ENCODE measurements at regions not wholly inside any gene's neighbourhood (a gene's known extent, or its start where the extent isn't known, plus 50 kb on each side); places are given as distances from the start of the nearest gene placed in this dataset.
"Not testable (repeated sequence)": the region's sequence is repeated elsewhere in the genome, so short reads cannot be mapped to it uniquely, and the experiment has no call there.

- DNase-seq: not testable (repeated sequence)
Observed at GRCh38 chr15:84360902-84361301, 125.3 kb downstream of the GOLGA6L4 start.

- not testable (repeated sequence) for DNase-seq
Observed at GRCh38 chr15:84384421-84384820, 148.8 kb downstream of the GOLGA6L4 start.

GRCh38 chr15:84387086-84387485 is 151.5 kb downstream of the GOLGA6L4 start:
- no peak for DNase-seq

- DNase-seq: not testable (repeated sequence)
Observed at GRCh38 chr15:84388201-84388600, 152.6 kb downstream of the GOLGA6L4 start.

- not testable (repeated sequence) for DNase-seq
Observed at GRCh38 chr15:84388638-84389037, 153.1 kb downstream of the GOLGA6L4 start.

GRCh38 chr15:84390324-84390723 is 154.8 kb downstream of the GOLGA6L4 start:
- DNase-seq: not testable (repeated sequence)

- no peak for DNase-seq
Observed at GRCh38 chr15:84391191-84391590, 155.6 kb downstream of the GOLGA6L4 start.

- not testable (repeated sequence) for DNase-seq
Observed at GRCh38 chr15:84392020-84392419, 156.4 kb downstream of the GOLGA6L4 start.

GRCh38 chr15:84393386-84393936 is 157.9 kb downstream of the GOLGA6L4 start:
- DNase-seq: peak; percentile 6 to 73

- not testable (repeated sequence) for DNase-seq
Observed at GRCh38 chr15:84393966-84394365, 158.4 kb downstream of the GOLGA6L4 start.

GRCh38 chr15:84395384-84395783 is 159.8 kb downstream of the GOLGA6L4 start:
- not testable (repeated sequence) for DNase-seq

GRCh38 chr15:84395881-84396280 is 160.3 kb downstream of the GOLGA6L4 start:
- not testable (repeated sequence) for DNase-seq

- DNase-seq: not testable (repeated sequence)
Observed at GRCh38 chr15:84397066-84397465, 161.5 kb downstream of the GOLGA6L4 start.

- not testable (repeated sequence) for DNase-seq
Observed at GRCh38 chr15:84398087-84398486, 162.5 kb downstream of the GOLGA6L4 start.

GRCh38 chr15:84398763-84399701 is 163.5 kb downstream of the GOLGA6L4 start:
- DNase-seq: no peak

GRCh38 chr15:84400017-84400740 is 164.6 kb downstream of the GOLGA6L4 start:
- no peak for DNase-seq

GRCh38 chr15:84400820-84401219 is 165.2 kb downstream of the GOLGA6L4 start:
- no peak for DNase-seq

- not testable (repeated sequence) for DNase-seq
Observed at GRCh38 chr15:84401461-84401860, 165.9 kb downstream of the GOLGA6L4 start.

GRCh38 chr15:84401891-84402840 is 166.6 kb downstream of the GOLGA6L4 start:
- not testable (repeated sequence) for DNase-seq

GRCh38 chr15:84402856-84403608 is 167.5 kb downstream of the GOLGA6L4 start:
- no peak for DNase-seq

- not testable (repeated sequence) for DNase-seq
Observed at GRCh38 chr15:84409357-84409756, 173.8 kb downstream of the GOLGA6L4 start.

Data from NCI-H2081 (cell line).